ENCODE measurements at regions not wholly inside any gene's neighbourhood (a gene's known extent, or its start where the extent isn't known, plus 50 kb on each side); places are given as distances from the start of the nearest gene placed in this dataset.

GRCh38 chr17:43334738-43335402 is 63.9 kb upstream of the ARL4D start:
- TF ChIP-seq EP300 (IDR thresholded peaks at IDR 0.05) (no peak), POLR2AphosphoS5 (IDR thresholded peaks at IDR 0.05) (no peak)
- TF ChIP-seq, protein P1, sequence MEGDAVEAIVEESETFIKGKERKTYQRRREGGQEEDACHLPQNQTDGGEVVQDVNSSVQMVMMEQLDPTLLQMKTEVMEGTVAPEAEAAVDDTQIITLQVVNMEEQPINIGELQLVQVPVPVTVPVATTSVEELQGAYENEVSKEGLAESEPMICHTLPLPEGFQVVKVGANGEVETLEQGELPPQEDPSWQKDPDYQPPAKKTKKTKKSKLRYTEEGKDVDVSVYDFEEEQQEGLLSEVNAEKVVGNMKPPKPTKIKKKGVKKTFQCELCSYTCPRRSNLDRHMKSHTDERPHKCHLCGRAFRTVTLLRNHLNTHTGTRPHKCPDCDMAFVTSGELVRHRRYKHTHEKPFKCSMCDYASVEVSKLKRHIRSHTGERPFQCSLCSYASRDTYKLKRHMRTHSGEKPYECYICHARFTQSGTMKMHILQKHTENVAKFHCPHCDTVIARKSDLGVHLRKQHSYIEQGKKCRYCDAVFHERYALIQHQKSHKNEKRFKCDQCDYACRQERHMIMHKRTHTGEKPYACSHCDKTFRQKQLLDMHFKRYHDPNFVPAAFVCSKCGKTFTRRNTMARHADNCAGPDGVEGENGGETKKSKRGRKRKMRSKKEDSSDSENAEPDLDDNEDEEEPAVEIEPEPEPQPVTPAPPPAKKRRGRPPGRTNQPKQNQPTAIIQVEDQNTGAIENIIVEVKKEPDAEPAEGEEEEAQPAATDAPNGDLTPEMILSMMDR (IDR thresholded peaks at IDR 0.05), result no peak
